SJCRH30 (cell line): ENCODE measurements at regions not wholly inside any gene's neighbourhood (a gene's known extent, or its start where the extent isn't known, plus 50 kb on each side); places are given as distances from the start of the nearest gene placed in this dataset.
"Not testable (repeated sequence)": the region's sequence is repeated elsewhere in the genome, so short reads cannot be mapped to it uniquely, and the experiment has no call there.

Source experiments
- DNase-seq, 2 experiments: peaks; one replicate each; pipeline ENCODE4 v3.0.0-alpha.2; 2015 to 2020
- H3K27ac ChIP-seq: fragments of 250-450 bp; sonication (Bioruptor Pico); 2 replicates; pipeline ENCODE4 v1.5.1; 2020; ENCODE audit warnings: mild to moderate bottlenecking, moderate library complexity
- H3K27me3 ChIP-seq: fragments of 250-450 bp; sonication (Bioruptor Pico); 2 replicates; pipeline ENCODE4 v1.5.1; 2020; ENCODE audit warnings: mild to moderate bottlenecking, moderate library complexity
- H3K36me3 ChIP-seq: fragments of 250-450 bp; sonication (Bioruptor Pico); 2 replicates; pipeline ENCODE4 v1.5.1; 2020; ENCODE audit warnings: mild to moderate bottlenecking, moderate library complexity
- H3K4me1 ChIP-seq: fragments of 250-450 bp; sonication (Bioruptor Pico); 2 replicates; pipeline ENCODE4 v1.5.1; 2020; ENCODE audit warnings: mild to moderate bottlenecking, moderate library complexity
- H3K4me3 ChIP-seq: fragments of 250-450 bp; sonication (Bioruptor Pico); 2 replicates; pipeline ENCODE4 v1.5.1; 2020; ENCODE audit warnings: mild to moderate bottlenecking, moderate library complexity
- H3K9me3 ChIP-seq: fragments of 250-450 bp; sonication (Bioruptor Pico); replicated peaks from 2 replicates; pipeline ENCODE4 v1.5.1; 2020; ENCODE audit warnings: mild to moderate bottlenecking, moderate library complexity

- Histone ChIP-seq H3K4me3 (no peak overlapping the region), H3K27me3 (no peaks in the 10 kb centered on the region), H3K4me1 (no peaks in the 10 kb centered on the region), H3K27ac (no peak overlapping the region), H3K36me3 (no peaks in the 10 kb centered on the region), H3K9me3 (no peaks in the 10 kb centered on the region)
- no peak for DNase-seq
Measured at GRCh38 chr10:84966708-84967441, 638.5 kb downstream of the CCSER2 start.

- not testable (repeated sequence) for H3K9me3 ChIP-seq, H3K27me3 ChIP-seq, H3K36me3 ChIP-seq, H3K4me3 ChIP-seq, DNase-seq, H3K4me1 ChIP-seq, H3K27ac ChIP-seq
Measured at GRCh38 chr10:84969297-84969696, 640.9 kb downstream of the CCSER2 start.

GRCh38 chr10:84987039-84987438 lies 658.6 kb downstream of the CCSER2 start:
- no peak overlapping the region for H3K27ac ChIP-seq
- no peaks in the 10 kb centered on the region for H3K9me3 ChIP-seq
- no peaks in the 10 kb centered on the region for H3K27me3 ChIP-seq
- DNase-seq = no peak
- no peak overlapping the region for H3K4me3 ChIP-seq
- H3K4me1 ChIP-seq = no peaks in the 10 kb centered on the region
- no peaks in the 10 kb centered on the region for H3K36me3 ChIP-seq

GRCh38 chr10:84988011-84988410 lies 659.6 kb downstream of the CCSER2 start:
- H3K4me1 ChIP-seq = no peaks in the 10 kb centered on the region
- no peaks in the 10 kb centered on the region for H3K27me3 ChIP-seq
- no peaks in the 10 kb centered on the region for H3K9me3 ChIP-seq
- H3K4me3 ChIP-seq = no peak overlapping the region
- no peak overlapping the region for H3K27ac ChIP-seq
- H3K36me3 ChIP-seq = no peaks in the 10 kb centered on the region
- no peak for DNase-seq

GRCh38 chr10:84990713-84991112 lies 662.3 kb downstream of the CCSER2 start:
- Histone ChIP-seq H3K4me1 (no peaks in the 10 kb centered on the region), H3K4me3 (no peak overlapping the region), H3K9me3 (no peaks in the 10 kb centered on the region), H3K27me3 (no peaks in the 10 kb centered on the region), H3K36me3 (no peaks in the 10 kb centered on the region), H3K27ac (no peak overlapping the region)
- no peak for DNase-seq

- Histone ChIP-seq H3K27me3 (no peaks in the 10 kb centered on the region), H3K9me3 (no peaks in the 10 kb centered on the region), H3K4me3 (no peak overlapping the region), H3K4me1 (no peaks in the 10 kb centered on the region), H3K36me3 (no peaks in the 10 kb centered on the region), H3K27ac (no peak overlapping the region)
- no peak for DNase-seq
Measured at GRCh38 chr10:84991301-84991700, 662.9 kb downstream of the CCSER2 start.

- Histone ChIP-seq H3K27me3 (no peaks in the 10 kb centered on the region), H3K4me3 (no peak overlapping the region), H3K4me1 (no peaks in the 10 kb centered on the region), H3K27ac (no peak overlapping the region), H3K36me3 (no peaks in the 10 kb centered on the region), H3K9me3 (no peaks in the 10 kb centered on the region)
- DNase-seq = no peak
Measured at GRCh38 chr10:84993251-84994035, 665.1 kb downstream of the CCSER2 start.

- Histone ChIP-seq H3K4me1 (no peaks in the 10 kb centered on the region), H3K9me3 (no peaks in the 10 kb centered on the region), H3K27ac (no peak overlapping the region), H3K36me3 (no peaks in the 10 kb centered on the region), H3K27me3 (no peaks in the 10 kb centered on the region), H3K4me3 (no peak overlapping the region)
- no peak for DNase-seq
Measured at GRCh38 chr10:84994722-84995121, 666.3 kb downstream of the CCSER2 start.

GRCh38 chr10:84996580-84996979 lies 668.2 kb downstream of the CCSER2 start:
- no peaks in the 10 kb centered on the region for H3K36me3 ChIP-seq
- H3K4me3 ChIP-seq = no peak overlapping the region
- H3K9me3 ChIP-seq = no peaks in the 10 kb centered on the region
- no peak for DNase-seq
- no peaks in the 10 kb centered on the region for H3K27me3 ChIP-seq
- H3K4me1 ChIP-seq = no peaks in the 10 kb centered on the region
- no peak overlapping the region for H3K27ac ChIP-seq

GRCh38 chr10:84997870-84998269 lies 669.5 kb downstream of the CCSER2 start:
- Histone ChIP-seq H3K9me3 (no peaks in the 10 kb centered on the region), H3K27ac (no peak overlapping the region), H3K4me1 (no peaks in the 10 kb centered on the region), H3K36me3 (no peaks in the 10 kb centered on the region), H3K27me3 (no peaks in the 10 kb centered on the region), H3K4me3 (no peak overlapping the region)
- no peak for DNase-seq

- no peaks in the 10 kb centered on the region for H3K4me1 ChIP-seq
- H3K4me3 ChIP-seq = no peak overlapping the region
- DNase-seq = no peak
- H3K27ac ChIP-seq = no peak overlapping the region
- H3K27me3 ChIP-seq = no peaks in the 10 kb centered on the region
- H3K36me3 ChIP-seq = no peaks in the 10 kb centered on the region
- H3K9me3 ChIP-seq = no peaks in the 10 kb centered on the region
Measured at GRCh38 chr10:84999929-85000328, 671.5 kb downstream of the CCSER2 start.

- DNase-seq = no peak
- H3K4me1 ChIP-seq = no peaks in the 10 kb centered on the region
- H3K9me3 ChIP-seq = no peaks in the 10 kb centered on the region
- no peaks in the 10 kb centered on the region for H3K36me3 ChIP-seq
- no peak overlapping the region for H3K27ac ChIP-seq
- H3K27me3 ChIP-seq = no peaks in the 10 kb centered on the region
- no peak overlapping the region for H3K4me3 ChIP-seq
Measured at GRCh38 chr10:85003083-85003482, 674.7 kb downstream of the CCSER2 start.

GRCh38 chr10:85008488-85009184 lies 680.2 kb downstream of the CCSER2 start:
- H3K9me3 ChIP-seq = no peaks in the 10 kb centered on the region
- no peak overlapping the region for H3K27ac ChIP-seq
- no peaks in the 10 kb centered on the region for H3K27me3 ChIP-seq
- no peaks in the 10 kb centered on the region for H3K4me1 ChIP-seq
- H3K4me3 ChIP-seq = no peak overlapping the region
- no peak for DNase-seq
- no peaks in the 10 kb centered on the region for H3K36me3 ChIP-seq

GRCh38 chr10:85012305-85012704 lies 683.9 kb downstream of the CCSER2 start:
- Histone ChIP-seq H3K4me3 (no peak overlapping the region), H3K27me3 (no peaks in the 10 kb centered on the region), H3K36me3 (no peaks in the 10 kb centered on the region), H3K9me3 (no peaks in the 10 kb centered on the region), H3K27ac (no peak overlapping the region), H3K4me1 (no peaks in the 10 kb centered on the region)
- no peak for DNase-seq

GRCh38 chr10:85026878-85027467 lies 698.6 kb downstream of the CCSER2 start:
- Histone ChIP-seq H3K27me3 (no peaks in the 10 kb centered on the region), H3K36me3 (no peaks in the 10 kb centered on the region), H3K4me1 (no peaks in the 10 kb centered on the region), H3K27ac (no peak overlapping the region), H3K9me3 (no peaks in the 10 kb centered on the region), H3K4me3 (no peak overlapping the region)
- DNase-seq = no peak
